ENCODE measurements at regions not wholly inside any gene's neighbourhood (a gene's known extent, or its start where the extent isn't known, plus 50 kb on each side); places are given as distances from the start of the nearest gene placed in this dataset.
A peak's percentile ranks its signal among the peaks of the same experiment; 100 is the strongest.
"Not testable (repeated sequence)": the region's sequence is repeated elsewhere in the genome, so short reads cannot be mapped to it uniquely, and the experiment has no call there.

DNA sequence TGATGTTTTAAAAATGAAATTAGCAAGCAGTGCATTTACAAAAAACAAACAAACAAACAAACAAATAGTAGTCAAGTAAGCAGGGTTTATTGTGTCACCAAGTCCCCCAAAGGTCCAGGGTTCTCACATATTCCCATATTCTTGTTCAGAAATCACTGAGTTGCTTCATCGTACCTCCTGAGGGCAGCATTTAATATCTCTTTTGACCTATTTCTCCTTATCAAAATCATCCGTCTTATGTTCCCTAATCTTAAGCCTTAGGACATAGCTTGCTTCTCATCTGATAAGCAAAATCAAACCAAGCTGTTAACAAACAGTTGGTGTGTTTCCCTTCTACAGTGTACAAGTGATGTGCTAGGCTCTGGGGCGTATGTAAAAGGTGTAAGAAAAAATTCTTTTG lies 109.5 kb upstream of the MAN2A1 start:
- peak in 1 of 3 donors; percentile 6 for DNase-seq (ENCODE audit: low read depth in 2 of 3, low spot score in 2 of 3)

GRCh38 chr5:109575506-109575905 lies 114.2 kb upstream of the MAN2A1 start:
- DNase-seq (ENCODE audit: low read depth in 2 of 3, low spot score in 2 of 3) = no peak

GRCh38 chr5:109574985-109575384 lies 114.7 kb upstream of the MAN2A1 start:
- no peak for DNase-seq (ENCODE audit: low read depth in 2 of 3, low spot score in 2 of 3)

- peak in 1 of 3 donors; percentile 22 for DNase-seq (ENCODE audit: low read depth in 2 of 3, low spot score in 2 of 3)
Observed at GRCh38 chr5:109573766-109574165, 116.0 kb upstream of the MAN2A1 start.

DNA sequence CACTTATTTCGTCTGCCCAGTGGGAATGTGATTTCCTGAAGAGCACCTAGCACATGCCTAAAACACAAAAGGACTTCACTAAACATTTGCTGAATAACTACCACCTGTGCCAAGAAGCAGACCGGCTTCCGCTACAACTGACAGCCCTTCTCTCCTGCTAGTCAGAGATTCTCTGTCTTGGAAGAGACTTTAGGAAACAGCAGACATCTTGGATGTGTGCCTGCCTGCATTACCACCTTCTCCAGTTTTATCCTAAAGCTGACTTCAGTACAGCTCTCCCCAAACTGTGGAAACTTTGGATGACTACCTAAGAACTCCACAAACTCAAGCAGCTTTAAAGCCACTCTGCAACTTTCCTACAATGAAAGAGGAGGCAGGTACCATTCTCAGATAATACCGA lies 116.5 kb upstream of the MAN2A1 start:
- DNase-seq (ENCODE audit: low read depth in 2 of 3, low spot score in 2 of 3) = no peak

DNA sequence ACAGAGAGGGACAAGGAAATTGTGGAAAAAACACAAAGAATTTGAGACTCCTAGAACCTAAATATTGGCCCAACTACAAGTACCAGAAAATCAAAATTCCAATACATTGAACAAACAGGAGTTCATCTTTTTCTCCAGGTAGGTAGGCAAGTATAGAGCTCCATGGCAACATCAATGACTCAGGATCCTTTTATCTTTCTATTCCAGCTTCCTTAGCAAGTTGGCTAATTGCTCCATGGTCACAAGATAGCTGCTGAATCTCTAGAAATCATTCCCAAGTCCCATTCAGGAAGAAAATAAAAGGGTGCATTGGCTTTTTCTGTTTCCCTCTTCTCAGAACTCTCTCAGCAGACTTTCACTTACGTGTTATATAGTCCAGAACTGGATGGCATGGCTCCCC lies 117.9 kb upstream of the MAN2A1 start:
- DNase-seq (ENCODE audit: low read depth in 2 of 3, low spot score in 2 of 3) = no peak

DNA sequence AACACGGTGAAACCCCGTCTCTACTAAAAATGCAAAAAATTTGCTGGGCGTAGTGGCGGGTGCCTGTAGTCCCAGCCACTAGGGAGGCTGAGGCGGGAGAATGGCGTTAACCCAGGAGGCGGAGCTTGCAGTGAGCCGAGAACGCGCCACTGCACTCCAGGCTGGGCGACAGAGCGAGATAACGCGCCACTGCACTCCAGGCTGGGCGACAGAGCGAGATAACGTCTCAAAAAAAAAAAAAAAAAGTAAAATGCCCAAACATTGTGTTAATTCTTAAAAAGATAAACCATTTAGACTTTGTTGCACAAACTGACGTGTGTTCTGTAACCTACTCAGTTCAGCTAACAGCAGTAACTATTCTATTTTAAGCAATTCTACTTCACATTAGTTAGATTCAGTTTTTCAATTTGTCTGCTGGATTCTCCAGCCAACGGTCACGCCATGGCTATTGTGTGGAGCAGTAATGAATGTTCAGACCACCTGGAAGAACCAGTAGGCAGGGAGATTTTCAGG lies 119.3 kb upstream of the MAN2A1 start:
- DNase-seq (ENCODE audit: low read depth in 2 of 3, low spot score in 2 of 3) = no peak

- DNase-seq (ENCODE audit: low read depth in 2 of 3, low spot score in 2 of 3) = no peak
Observed at GRCh38 chr5:109567374-109568044, 122.2 kb upstream of the MAN2A1 start.

DNA sequence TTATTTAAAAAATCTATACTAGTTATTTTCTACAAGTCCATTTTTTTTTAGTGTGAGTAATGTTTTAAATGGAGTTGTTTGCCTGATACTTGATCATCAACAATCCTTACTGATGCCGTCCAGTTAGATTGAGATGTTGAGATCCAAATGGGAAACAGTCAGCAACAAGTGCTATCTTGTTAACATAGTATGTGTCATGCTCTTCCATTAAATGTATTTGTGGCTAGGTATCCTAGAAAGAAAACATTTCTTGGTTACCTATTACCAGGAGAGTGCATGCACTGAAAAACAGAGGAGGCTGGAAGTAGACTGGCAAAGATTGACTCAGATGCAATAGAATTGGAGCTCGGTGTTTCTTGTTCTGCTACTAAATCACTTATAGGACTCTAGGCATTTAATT lies 123.4 kb upstream of the MAN2A1 start:
- no peak for DNase-seq (ENCODE audit: low read depth in 2 of 3, low spot score in 2 of 3)

DNA sequence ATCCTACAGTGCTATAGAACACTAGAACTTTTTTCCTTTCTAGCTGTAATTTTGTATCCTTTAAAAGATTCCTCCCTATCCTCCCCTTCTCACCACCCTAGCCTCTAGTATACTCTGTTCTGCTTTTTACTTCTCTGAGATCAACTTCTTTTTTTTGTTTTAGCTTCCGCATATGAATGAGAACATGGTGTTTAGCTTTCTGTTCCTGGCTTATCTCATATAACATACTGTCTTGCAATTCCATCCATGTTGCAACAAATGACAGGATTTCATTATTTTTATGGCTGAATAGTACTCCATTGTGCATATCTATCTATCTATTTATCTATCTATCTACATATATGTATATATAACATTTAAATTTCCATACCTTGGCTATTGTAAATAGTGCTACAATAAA lies 126.0 kb upstream of the MAN2A1 start:
- no peak for DNase-seq (ENCODE audit: low read depth in 2 of 3, low spot score in 2 of 3)

DNA sequence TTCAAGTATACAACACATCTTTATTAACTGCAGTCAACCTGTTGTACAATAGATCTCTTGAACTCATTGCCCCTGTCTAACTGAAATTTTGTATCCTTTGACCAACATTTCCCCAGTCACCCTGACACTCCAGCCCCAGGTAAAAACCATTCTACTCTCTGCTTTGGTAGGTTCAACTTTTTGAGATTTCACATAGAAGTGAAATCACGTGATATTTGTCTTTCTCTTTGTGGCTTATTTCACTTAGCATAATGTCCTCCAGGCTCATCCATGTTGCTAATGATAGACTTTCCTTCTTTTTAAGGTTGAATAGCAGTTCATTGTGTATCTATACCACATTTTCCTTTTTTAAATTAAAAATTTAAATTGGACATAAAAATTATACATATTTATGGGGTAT lies 126.5 kb upstream of the MAN2A1 start:
- DNase-seq (ENCODE audit: low read depth in 2 of 3, low spot score in 2 of 3) = no peak

DNA sequence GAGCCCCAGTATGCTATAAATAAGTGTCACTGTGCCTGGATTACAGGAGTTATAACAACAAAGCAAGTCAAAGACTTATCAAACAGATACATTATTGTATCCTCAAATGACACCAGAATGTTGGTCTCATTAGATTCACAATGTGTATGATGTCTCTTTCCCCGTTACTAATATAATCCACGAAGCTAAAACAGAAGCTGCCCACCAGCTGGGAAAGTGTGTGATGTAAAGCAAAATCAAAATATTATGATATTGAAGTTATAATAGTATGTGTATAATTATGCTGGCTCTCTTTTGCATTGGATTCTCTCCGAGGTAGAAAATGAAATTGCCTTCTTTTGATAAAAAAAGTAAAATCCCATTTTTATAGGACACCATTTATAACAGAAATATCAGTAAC lies 127.3 kb upstream of the MAN2A1 start:
- no peak for DNase-seq (ENCODE audit: low read depth in 2 of 3, low spot score in 2 of 3)

DNA sequence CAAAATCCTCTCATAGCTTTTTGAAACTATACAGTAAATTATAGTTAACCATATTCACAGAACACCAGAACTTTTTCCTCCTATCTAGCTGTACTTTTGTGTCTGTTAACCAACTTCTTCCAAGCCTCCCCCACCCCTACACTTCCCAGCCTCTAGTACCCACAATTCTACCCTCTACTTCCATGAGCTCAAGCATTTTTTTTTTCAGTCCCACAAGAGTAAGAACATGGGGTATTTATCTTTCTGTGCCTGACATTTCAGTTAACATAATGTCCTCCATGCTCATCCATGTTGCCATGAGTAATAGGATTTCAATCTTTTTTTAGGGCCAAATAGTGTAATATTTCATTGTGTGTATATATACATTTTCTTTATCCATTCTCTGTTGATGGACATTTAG lies 128.3 kb upstream of the MAN2A1 start:
- no peak for DNase-seq (ENCODE audit: low read depth in 2 of 3, low spot score in 2 of 3)

DNA sequence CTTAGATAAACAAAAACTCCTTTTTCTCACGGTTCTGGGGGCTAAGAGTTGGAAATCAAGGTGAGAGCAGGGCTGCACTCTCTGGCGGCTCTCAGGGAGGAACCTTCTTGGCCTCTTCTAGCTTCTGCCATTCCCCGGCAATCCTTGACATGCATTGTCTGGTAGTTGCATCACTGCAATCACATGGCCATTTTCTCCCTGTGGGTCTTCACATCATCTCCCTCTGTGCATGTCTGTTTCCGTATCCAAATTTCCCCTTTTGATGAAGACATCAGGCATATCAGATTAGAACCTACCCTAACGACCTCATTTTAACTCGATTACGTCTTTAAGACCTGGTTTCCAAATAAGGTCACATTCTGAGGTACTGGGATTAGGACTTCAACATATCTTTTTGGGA lies 129.2 kb upstream of the MAN2A1 start:
- no peak for DNase-seq (ENCODE audit: low read depth in 2 of 3, low spot score in 2 of 3)

GRCh38 chr5:109558952-109559351 lies 130.8 kb upstream of the MAN2A1 start:
- DNase-seq (ENCODE audit: low read depth in 2 of 3, low spot score in 2 of 3) = no peak

DNA sequence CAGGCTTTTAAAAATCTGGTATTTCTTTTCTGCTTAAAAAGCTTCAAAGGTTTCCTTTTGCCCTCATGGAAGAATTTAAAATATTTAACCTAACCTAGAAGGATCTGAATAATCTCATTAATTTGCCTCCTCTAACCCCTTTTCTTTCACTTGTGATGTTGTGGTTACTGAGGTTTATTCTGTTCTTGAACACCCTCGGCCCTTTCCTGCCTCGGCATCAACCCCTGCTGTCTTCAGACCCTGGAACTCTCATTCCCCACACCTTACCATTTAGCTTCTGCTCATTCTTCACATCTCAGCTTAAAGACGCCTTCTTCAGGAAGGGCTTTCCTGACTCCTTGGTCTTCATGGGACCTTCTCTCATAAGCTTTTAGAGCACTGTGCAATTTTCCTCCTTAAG lies 131.4 kb upstream of the MAN2A1 start:
- peak in 1 of 3 donors; percentile 15 for DNase-seq (ENCODE audit: low read depth in 2 of 3, low spot score in 2 of 3)

DNA sequence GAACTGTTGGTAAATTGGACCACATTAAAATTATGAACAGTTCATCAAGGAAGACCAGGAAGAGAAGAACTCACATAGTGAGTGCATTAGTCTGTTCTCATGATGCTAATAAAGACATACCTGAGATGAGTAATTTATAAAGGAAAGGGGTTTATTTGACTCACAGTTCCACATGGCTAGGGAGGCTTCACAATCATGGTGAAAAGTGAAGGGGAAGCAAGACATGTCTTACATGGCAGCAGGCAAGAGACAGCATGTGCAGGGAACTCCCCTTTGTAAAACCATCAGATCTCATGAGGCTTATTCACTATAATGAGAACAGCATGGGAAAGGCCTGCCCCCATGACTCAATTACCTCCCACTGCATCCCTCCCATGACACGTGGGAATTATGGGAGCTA lies 135.9 kb upstream of the MAN2A1 start:
- DNase-seq (ENCODE audit: low read depth in 2 of 3, low spot score in 2 of 3) = no peak

- not testable (repeated sequence) for DNase-seq (ENCODE audit: low read depth in 2 of 3, low spot score in 2 of 3)
Observed at GRCh38 chr5:109551234-109551633, 138.5 kb upstream of the MAN2A1 start.

DNA sequence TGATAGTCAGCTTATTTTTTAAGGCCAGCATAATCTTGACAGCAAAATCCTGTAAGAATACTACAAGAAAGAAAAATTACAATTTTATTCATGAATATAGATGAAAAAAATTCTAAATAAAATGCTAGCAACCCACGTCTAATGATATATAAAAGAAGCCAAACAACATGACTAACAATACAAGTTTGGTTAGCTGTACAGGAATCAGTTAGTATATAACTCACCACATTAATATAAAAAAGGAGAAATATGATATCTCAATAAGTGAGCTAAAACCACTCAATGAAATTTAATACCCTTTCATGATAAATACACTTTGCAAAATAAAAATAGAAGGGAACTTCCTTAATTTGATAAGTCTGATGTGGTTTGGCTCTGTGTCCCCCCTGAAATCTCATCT lies 139.7 kb upstream of the MAN2A1 start:
- no peak for DNase-seq (ENCODE audit: low read depth in 2 of 3, low spot score in 2 of 3)

- DNase-seq (ENCODE audit: low read depth in 2 of 3, low spot score in 2 of 3) = no peak
Observed at GRCh38 chr5:109546461-109546860, 136.7 kb upstream of the PJA2 start.

GRCh38 chr5:109544873-109545272 lies 135.1 kb upstream of the PJA2 start:
- DNase-seq (ENCODE audit: low read depth in 2 of 3, low spot score in 2 of 3) = not testable (repeated sequence)

GRCh38 chr5:109538692-109539091 lies 128.9 kb upstream of the PJA2 start:
- not testable (repeated sequence) for DNase-seq (ENCODE audit: low read depth in 2 of 3, low spot score in 2 of 3)

DNA sequence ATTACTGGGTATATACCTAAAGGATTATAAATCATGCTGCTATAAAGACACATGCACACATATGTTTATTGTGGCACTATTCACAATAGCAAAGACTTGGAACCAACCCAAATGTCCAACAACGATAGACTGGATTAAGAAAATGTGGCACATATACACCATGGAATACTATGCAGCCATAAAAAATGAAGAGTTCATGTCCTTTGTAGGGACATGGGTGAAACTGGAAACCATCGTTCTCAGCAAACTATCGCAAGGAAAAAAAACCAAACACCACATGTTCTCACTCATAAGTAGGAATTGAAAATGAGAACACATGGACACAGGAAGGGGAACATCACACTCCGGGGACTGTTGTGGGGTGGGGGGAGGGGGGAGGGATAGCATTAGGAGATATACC lies 125.3 kb upstream of the PJA2 start:
- not testable (repeated sequence) for DNase-seq (ENCODE audit: low read depth in 2 of 3, low spot score in 2 of 3)
